ENCODE measurements at regions not wholly inside any gene's neighbourhood (a gene's known extent, or its start where the extent isn't known, plus 50 kb on each side); places are given as distances from the start of the nearest gene placed in this dataset.

- no peak overlapping the region for H3K4me3 ChIP-seq (ENCODE audit: low read depth, low read length)
- H3K36me3 ChIP-seq (ENCODE audit: control insufficient read depth, insufficient read depth, low read length) = no peaks in the 10 kb centered on the region
- TF ChIP-seq CTCF (IDR thresholded peaks at IDR 0.05; ENCODE audit: insufficient read depth, low read depth, low read length) = no peak
- H3K27me3 ChIP-seq (ENCODE audit: control insufficient read depth, insufficient read depth, low read length) = no peaks in the 10 kb centered on the region
- ChIA-PET CTCF (interaction anchor here (0.6 to 1.0 kb wide), 3 partner anchors 33 to 1025 kb away, joined by 3 read pairs; no protein-coding TSS in a partner anchor), POLR2A (no interaction called here)
- no peak for DNase-seq (ENCODE audit: low read depth)
These were observed 136.4 kb downstream of the SST start for GRCh38 chr3:187533797-187534196.

- no peak for TF ChIP-seq CTCF (IDR thresholded peaks at IDR 0.05; ENCODE audit: insufficient read depth, low read depth, low read length)
- H3K36me3 ChIP-seq (ENCODE audit: control insufficient read depth, insufficient read depth, low read length) = no peaks in the 10 kb centered on the region
- ChIA-PET POLR2A (no interaction called here), CTCF (no interaction called here)
- no peak overlapping the region for H3K4me3 ChIP-seq (ENCODE audit: low read depth, low read length)
- DNase-seq (ENCODE audit: low read depth) = no peak
- no peaks in the 10 kb centered on the region for H3K27me3 ChIP-seq (ENCODE audit: control insufficient read depth, insufficient read depth, low read length)
These were observed 138.4 kb downstream of the SST start for GRCh38 chr3:187531831-187532230.

- Histone ChIP-seq H3K4me3 (ENCODE audit: low read depth, low read length) (no peak overlapping the region), H3K27me3 (ENCODE audit: control insufficient read depth, insufficient read depth, low read length) (no peaks in the 10 kb centered on the region), H3K36me3 (ENCODE audit: control insufficient read depth, insufficient read depth, low read length) (no peaks in the 10 kb centered on the region)
- ChIA-PET CTCF (no interaction called here), POLR2A (no interaction called here)
- DNase-seq (ENCODE audit: low read depth) = no peak
- no peak for TF ChIP-seq CTCF (IDR thresholded peaks at IDR 0.05; ENCODE audit: insufficient read depth, low read depth, low read length)
These were observed 147.3 kb downstream of the SST start for GRCh38 chr3:187522890-187523289.

- POLR2A ChIA-PET = no interaction called here
- H3K27me3 ChIP-seq (ENCODE audit: control insufficient read depth, insufficient read depth, low read length) = no peaks in the 10 kb centered on the region
- H3K36me3 ChIP-seq (ENCODE audit: control insufficient read depth, insufficient read depth, low read length) = no peaks in the 10 kb centered on the region
- no peak overlapping the region for H3K4me3 ChIP-seq (ENCODE audit: low read depth, low read length)
- no peak for DNase-seq (ENCODE audit: low read depth)
- no peak for TF ChIP-seq CTCF (IDR thresholded peaks at IDR 0.05; ENCODE audit: insufficient read depth, low read depth, low read length)
- CTCF ChIA-PET = no interaction called here
These were observed 147.9 kb downstream of the SST start for GRCh38 chr3:187522293-187522692.

GRCh38 chr3:187521546-187521945 lies 148.6 kb downstream of the SST start:
- Histone ChIP-seq H3K27me3 (ENCODE audit: control insufficient read depth, insufficient read depth, low read length) (no peaks in the 10 kb centered on the region), H3K4me3 (ENCODE audit: low read depth, low read length) (no peak overlapping the region), H3K36me3 (ENCODE audit: control insufficient read depth, insufficient read depth, low read length) (no peaks in the 10 kb centered on the region)
- TF ChIP-seq CTCF (IDR thresholded peaks at IDR 0.05; ENCODE audit: insufficient read depth, low read depth, low read length) = no peak
- ChIA-PET POLR2A (no interaction called here), CTCF (no interaction called here)
- DNase-seq (ENCODE audit: low read depth) = no peak
